SJSA1 (cell line): ENCODE measurements at regions not wholly inside any gene's neighbourhood (a gene's known extent, or its start where the extent isn't known, plus 50 kb on each side); places are given as distances from the start of the nearest gene placed in this dataset.
"Not testable (repeated sequence)": the region's sequence is repeated elsewhere in the genome, so short reads cannot be mapped to it uniquely, and the experiment has no call there.

Source experiments
- DNase-seq, 2 experiments: peaks; one replicate each; pipeline ENCODE4 v3.0.0-alpha.2; 2015 to 2020; ENCODE audit warnings: low spot score in 2 of 2, low read depth in 1 of 2
- H3K27ac ChIP-seq: fragments of 250-450 bp; sonication (Bioruptor Pico); 2 replicates; pipeline ENCODE4 v1.5.1; 2020; ENCODE audit warnings: mild to moderate bottlenecking, moderate library complexity
- H3K27me3 ChIP-seq: fragments of 250-450 bp; sonication (Bioruptor Pico); replicated peaks from 2 replicates; pipeline ENCODE4 v1.5.1; 2020; ENCODE audit warnings: mild to moderate bottlenecking, moderate library complexity
- H3K36me3 ChIP-seq: fragments of 250-450 bp; sonication (Bioruptor Pico); 2 replicates; pipeline ENCODE4 v1.5.1; 2020; ENCODE audit warnings: mild to moderate bottlenecking
- H3K4me1 ChIP-seq: fragments of 250-450 bp; sonication (Bioruptor Pico); replicated peaks from 2 replicates; pipeline ENCODE4 v1.6.1; 2021; ENCODE audit warnings: mild to moderate bottlenecking
- H3K4me3 ChIP-seq: fragments of 250-450 bp; sonication (Bioruptor Pico); 2 replicates; pipeline ENCODE4 v1.5.1; 2020; ENCODE audit warnings: mild to moderate bottlenecking
- H3K9me3 ChIP-seq: fragments of 250-450 bp; sonication (Bioruptor Pico); replicated peaks from 2 replicates; pipeline ENCODE4 v1.5.1; 2020; ENCODE audit warnings: mild to moderate bottlenecking

DNA sequence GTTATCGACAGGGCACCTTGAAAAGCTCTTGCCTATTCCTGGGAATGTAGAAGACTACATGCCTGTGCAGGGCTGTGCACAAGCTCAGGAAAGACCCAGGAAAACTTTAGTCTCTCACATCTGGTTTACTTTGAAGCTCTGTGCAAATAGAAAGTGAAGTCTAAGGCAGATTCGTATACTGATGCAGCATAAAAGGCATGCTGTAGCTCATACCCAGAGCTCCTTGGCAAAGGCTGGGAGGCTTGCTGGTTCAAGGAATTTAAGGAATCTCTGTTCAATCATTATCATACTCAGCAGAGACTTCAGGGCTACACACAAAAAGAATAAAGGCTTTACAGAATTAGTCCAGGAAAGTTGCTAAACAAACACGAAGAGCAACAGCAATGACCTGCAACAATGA lies 192.0 kb downstream of the OTUD1 start:
- H3K4me3 ChIP-seq: no peak overlapping the region
- H3K4me1 ChIP-seq: no peaks in the 10 kb centered on the region
- no peak for DNase-seq
- no peaks in the 10 kb centered on the region for H3K9me3 ChIP-seq
- no peaks in the 10 kb centered on the region for H3K36me3 ChIP-seq
- no peaks in the 10 kb centered on the region for H3K27me3 ChIP-seq
- no peak overlapping the region for H3K27ac ChIP-seq

DNA sequence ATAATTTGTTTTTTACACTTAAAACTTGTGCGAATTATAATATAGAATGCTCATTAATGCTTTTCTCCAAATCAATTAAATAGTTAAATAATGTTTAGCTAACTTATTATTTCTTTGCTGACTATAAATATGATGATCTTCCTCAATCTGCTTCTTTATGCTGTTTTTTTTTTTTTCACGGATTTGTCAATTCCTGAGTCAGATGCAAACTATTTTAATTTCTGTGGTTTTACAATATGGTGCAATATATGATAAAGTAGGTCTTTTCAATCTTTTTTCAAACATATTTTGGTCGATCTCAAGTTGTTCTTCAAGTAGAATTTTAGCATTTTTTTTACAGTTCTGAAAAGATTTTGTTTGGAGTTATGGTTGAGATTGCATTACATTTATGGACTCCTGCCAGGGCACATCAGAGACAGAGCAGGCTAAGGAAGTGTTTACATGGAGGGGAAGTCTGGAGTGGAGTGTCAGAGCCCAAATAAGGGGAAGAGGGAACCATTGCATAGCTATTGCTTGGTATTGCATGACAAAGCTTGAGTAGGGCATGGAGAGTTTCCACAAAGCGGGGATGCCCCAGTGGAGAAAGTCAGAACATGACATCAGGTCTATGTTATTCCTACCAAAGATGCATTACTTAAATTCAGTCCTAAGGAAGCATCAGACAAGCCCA lies 204.4 kb downstream of the OTUD1 start:
- no peak for DNase-seq
- no peaks in the 10 kb centered on the region for H3K4me1 ChIP-seq
- no peaks in the 10 kb centered on the region for H3K27me3 ChIP-seq

DNA sequence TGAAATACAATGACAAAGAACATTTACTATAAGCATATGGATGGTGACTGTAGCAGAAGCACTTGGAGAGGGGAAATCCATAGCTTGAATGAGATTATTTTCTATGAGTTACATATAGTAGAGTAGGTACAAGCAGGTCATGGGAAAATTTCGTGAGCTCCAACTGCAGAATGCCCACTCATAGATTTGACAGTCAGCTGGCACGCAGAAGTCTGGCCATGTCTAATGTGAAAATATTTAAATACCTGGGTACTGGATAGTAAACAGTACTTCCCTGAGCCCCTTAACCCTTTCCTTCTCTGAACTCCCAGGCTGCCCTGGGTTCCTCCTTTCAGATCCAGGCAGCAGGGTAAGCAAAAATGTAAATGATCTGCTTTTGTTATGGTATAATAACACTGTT lies 209.7 kb downstream of the OTUD1 start:
- no peak for DNase-seq
- Histone ChIP-seq H3K9me3 (no peaks in the 10 kb centered on the region), H3K4me3 (no peak overlapping the region), H3K36me3 (no peaks in the 10 kb centered on the region), H3K27me3 (no peaks in the 10 kb centered on the region), H3K4me1 (no peaks in the 10 kb centered on the region), H3K27ac (no peak overlapping the region)

More for the DNA sequence above, 204.4 kb downstream of the OTUD1 start:
- H3K27ac ChIP-seq: no peak overlapping the region
- H3K4me3 ChIP-seq: no peak overlapping the region
- H3K36me3 ChIP-seq: no peaks in the 10 kb centered on the region
- H3K9me3 ChIP-seq: no peaks in the 10 kb centered on the region

DNA sequence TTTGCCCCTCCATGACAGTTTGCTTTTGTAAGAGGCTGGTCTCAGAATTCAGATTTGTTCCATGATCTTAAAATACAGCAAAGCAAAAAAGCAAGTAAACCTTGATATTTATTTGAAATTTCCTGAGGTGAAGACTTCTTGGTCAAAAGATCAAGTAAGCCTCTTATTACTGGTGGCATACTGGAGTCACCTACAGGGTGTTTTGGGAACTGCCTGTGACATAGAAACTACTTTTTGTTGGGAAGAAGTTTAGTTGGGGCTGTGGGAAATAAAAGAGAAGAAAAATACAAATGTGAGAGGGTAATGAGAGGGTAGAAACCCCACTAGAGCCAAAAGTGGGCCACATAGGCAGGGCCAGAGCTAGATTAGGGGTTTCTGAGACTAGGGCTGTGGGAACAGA lies 217.9 kb downstream of the OTUD1 start:
- H3K27ac ChIP-seq: no peak overlapping the region
- DNase-seq: no peak
- H3K27me3 ChIP-seq: no peaks in the 10 kb centered on the region
- no peak overlapping the region for H3K4me3 ChIP-seq
- no peaks in the 10 kb centered on the region for H3K36me3 ChIP-seq
- no peaks in the 10 kb centered on the region for H3K9me3 ChIP-seq
- no peaks in the 10 kb centered on the region for H3K4me1 ChIP-seq

DNA sequence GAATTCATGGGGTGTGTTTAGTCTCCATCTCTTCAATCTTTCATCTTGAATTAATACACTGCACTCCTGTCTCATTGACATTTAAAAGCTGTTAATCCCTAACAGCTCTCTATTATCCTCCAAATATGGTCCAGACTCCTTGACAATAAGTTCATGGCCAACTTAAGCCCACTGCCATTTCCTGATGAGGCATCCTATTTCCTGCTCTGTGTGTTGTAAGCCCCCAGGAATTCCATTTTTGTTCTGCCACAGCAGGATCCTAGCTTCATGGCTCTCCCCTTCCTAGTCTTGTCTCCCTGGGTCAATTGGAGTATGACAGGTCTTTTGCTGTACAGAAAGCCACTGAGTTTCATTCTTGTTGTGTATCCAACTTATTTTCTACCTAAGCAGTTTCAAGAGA lies 218.8 kb downstream of the OTUD1 start:
- no peaks in the 10 kb centered on the region for H3K36me3 ChIP-seq
- H3K9me3 ChIP-seq: no peaks in the 10 kb centered on the region
- no peak overlapping the region for H3K27ac ChIP-seq
- no peak overlapping the region for H3K4me3 ChIP-seq
- H3K4me1 ChIP-seq: no peaks in the 10 kb centered on the region
- H3K27me3 ChIP-seq: no peaks in the 10 kb centered on the region
- no peak for DNase-seq

DNA sequence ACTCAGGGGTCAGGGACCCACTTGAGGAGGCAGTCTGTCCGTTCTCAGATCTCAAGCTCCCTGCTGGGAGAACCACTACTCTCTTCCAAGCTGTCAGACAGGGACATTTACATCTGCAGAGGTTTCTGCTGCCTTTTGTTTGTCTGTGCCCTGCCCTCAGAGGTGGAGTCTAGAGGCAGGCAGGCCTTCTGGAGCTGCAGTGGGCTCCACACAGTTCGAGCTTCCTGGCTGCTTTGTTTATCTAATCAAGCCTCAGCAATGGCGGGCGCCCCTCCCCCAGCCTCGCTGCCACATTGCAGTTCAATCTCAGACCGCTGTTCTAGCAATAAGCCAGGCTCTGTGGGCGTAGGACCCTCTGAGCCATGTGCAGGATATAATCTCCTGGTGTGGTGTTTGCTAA lies 233.0 kb downstream of the OTUD1 start:
- H3K36me3 ChIP-seq, H3K4me3 ChIP-seq, H3K9me3 ChIP-seq, H3K27me3 ChIP-seq, H3K27ac ChIP-seq, DNase-seq, H3K4me1 ChIP-seq: not testable (repeated sequence)

DNA sequence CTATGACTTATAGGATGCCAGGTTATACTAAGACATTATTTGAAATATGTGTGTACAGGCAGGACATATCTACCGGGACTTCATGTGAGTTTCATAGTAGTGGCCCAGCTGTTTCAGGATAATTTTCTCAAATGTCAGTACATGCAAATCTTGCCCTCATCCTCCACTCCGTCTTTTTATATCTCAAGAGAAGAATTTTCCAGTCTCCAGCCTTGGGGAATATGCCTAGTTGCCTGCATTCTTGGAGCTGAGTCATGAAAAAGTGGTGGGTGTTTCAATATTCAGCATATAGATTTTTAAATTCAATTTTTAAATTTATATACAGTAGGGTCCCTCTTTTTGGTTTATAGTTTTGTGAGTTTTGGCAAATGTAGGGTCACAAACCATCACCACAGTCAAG lies 236.7 kb downstream of the OTUD1 start:
- no peaks in the 10 kb centered on the region for H3K27me3 ChIP-seq
- DNase-seq: no peak
- no peaks in the 10 kb centered on the region for H3K4me1 ChIP-seq
- H3K27ac ChIP-seq: no peak overlapping the region
- no peaks in the 10 kb centered on the region for H3K36me3 ChIP-seq
- H3K4me3 ChIP-seq: no peak overlapping the region
- no peaks in the 10 kb centered on the region for H3K9me3 ChIP-seq

DNA sequence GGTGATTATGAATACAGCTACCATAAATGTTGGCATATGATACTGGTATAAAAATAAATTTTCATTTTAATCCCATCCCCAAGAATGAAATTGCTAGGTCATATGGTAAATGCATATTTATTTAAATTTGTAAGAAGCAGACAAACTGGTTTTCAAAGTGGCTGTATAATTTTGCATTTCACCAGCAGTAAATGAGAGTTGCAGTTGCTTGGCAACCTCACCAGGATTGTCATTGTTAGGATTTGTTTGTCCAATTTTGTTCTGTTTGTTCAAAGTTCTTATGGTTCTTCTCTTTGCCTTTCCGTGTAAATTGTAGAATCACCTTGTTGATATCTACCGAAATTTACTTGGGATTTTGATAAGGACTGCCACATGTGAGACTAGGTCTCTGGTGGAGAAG lies 237.4 kb downstream of the OTUD1 start:
- no peak overlapping the region for H3K27ac ChIP-seq
- no peaks in the 10 kb centered on the region for H3K4me1 ChIP-seq
- H3K36me3 ChIP-seq: no peaks in the 10 kb centered on the region
- no peak for DNase-seq
- no peaks in the 10 kb centered on the region for H3K27me3 ChIP-seq
- no peaks in the 10 kb centered on the region for H3K9me3 ChIP-seq
- no peak overlapping the region for H3K4me3 ChIP-seq

DNA sequence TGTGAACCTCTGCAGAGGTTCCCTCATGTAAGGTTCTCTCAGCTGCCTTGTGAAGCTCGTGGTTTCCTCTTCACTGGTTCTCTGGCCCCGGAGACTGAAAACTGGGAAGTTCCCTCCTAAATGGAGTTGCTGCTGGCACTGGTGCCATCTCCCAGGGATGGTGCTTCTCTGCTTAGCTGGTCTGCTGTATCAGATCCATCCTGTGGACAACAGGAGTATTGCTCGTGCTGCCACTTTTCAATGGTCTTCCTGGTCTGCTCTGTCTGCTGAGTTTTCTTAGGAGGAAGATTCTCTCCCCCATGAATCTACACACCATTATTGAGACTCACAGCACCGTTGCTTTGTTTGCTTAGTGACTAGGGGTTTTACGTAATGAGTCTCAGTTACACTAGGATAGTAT lies 247.8 kb downstream of the OTUD1 start:
- Histone ChIP-seq H3K9me3 (no peaks in the 10 kb centered on the region), H3K36me3 (no peaks in the 10 kb centered on the region), H3K27ac (no peak overlapping the region), H3K27me3 (no peaks in the 10 kb centered on the region), H3K4me1 (no peaks in the 10 kb centered on the region), H3K4me3 (no peak overlapping the region)
- no peak for DNase-seq

DNA sequence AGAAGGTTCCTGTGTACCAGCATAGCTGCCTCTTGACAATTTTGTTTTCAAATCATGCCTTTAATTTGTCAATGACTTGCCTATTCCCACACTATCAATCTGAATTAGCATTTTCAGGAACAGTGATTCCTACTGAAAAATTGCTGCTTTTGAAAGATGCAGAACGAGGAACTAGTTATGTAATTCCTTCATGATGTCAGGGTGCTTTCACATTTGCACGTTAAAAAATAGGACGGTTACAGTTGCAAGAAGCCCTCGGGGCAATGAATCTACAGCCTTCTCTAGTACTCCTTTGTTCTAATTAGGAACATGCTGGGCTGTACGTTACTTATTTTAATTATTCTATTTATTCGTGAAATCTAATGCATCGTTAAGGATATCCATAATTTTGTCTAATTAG lies 253.9 kb downstream of the OTUD1 start:
- H3K4me1 ChIP-seq: no peaks in the 10 kb centered on the region
- no peaks in the 10 kb centered on the region; the same call in 1 of the 2 replicates for H3K9me3 ChIP-seq
- H3K27ac ChIP-seq: no peak overlapping the region
- H3K4me3 ChIP-seq: no peak overlapping the region
- H3K27me3 ChIP-seq: peaks cover 35% of the 10 kb centered on the region
- H3K36me3 ChIP-seq: no peaks in the 10 kb centered on the region
- no peak for DNase-seq

DNA sequence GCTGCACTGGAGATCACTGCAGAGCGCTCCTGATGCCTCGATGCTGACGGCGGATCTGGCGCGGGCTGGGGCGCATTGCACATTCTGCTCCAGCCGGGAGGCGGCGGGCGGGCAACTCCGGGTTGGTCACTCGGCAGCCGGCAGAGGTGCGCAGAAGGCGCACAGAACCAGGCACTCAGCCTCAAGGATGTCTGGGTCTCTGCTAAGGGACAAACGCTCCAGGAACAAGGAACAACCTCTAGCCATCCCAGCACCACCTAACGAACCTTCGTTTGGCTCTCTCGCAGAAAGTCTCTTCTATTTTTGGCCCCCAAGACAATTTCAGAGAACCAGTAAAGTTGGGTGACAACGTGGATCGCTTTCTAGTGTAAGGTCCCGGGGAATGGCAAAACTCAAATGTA lies 254.6 kb downstream of the OTUD1 start:
- DNase-seq: no peak
- peaks cover 35% of the 10 kb centered on the region for H3K27me3 ChIP-seq
- no peaks in the 10 kb centered on the region; the same call in 1 of the 2 replicates for H3K9me3 ChIP-seq
- no peaks in the 10 kb centered on the region for H3K36me3 ChIP-seq
- no peak overlapping the region for H3K4me3 ChIP-seq
- H3K4me1 ChIP-seq: no peaks in the 10 kb centered on the region
- no peak overlapping the region for H3K27ac ChIP-seq

DNA sequence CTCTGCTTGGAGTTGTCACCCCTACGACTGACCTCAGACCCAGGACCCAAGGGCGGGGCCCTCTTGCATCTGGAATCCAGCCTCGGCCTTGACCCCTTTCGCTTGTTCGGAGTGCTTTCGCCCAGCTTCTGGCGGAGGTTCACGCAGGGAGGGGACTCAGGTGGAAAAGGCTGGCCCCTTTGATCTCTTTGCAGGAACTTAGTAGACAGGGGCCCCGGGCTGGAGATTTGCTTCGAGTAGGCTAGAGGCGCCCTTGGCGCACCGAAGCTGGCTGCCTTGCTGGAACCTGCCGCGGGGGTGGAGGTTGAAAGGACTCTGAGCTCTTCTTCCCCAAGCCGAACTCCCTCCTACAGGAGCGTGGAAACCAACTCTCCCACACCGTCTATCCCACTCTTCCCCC lies 255.1 kb downstream of the OTUD1 start:
- no peaks in the 10 kb centered on the region for H3K36me3 ChIP-seq
- no peak overlapping the region for H3K4me3 ChIP-seq
- no peaks in the 10 kb centered on the region; the same call in 1 of the 2 replicates for H3K9me3 ChIP-seq
- no peaks in the 10 kb centered on the region for H3K4me1 ChIP-seq
- no peak for DNase-seq
- H3K27me3 ChIP-seq: peaks cover 35% of the 10 kb centered on the region
- no peak overlapping the region for H3K27ac ChIP-seq

DNA sequence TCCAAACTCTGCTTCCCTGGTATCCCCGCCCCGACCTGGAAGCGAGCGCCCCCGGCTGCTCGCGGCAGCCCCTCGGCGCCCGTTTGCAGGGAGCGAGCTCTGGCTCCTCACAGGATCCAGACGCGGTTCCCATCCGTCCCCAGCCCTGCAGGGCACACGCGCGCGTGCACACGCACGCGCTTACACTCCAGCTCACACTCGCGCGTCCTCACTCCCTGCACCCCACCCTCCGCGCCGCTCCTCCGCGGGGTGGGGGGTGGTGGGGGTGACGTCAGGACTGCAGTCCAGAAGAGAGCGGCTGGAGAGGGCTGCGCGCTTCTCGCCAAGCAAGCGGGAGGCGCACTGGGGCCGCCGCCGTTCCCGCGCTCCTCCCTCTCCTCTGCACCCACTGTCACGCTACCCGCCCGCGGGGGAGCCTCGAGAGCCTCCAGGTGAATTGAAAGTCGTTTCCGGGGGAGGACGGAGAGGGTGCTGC lies 255.6 kb downstream of the OTUD1 start:
- Histone ChIP-seq H3K4me1 (no peaks in the 10 kb centered on the region), H3K27ac (no peak overlapping the region), H3K9me3 (no peaks in the 10 kb centered on the region; the same call in 1 of the 2 replicates), H3K36me3 (no peaks in the 10 kb centered on the region), H3K27me3 (peaks cover 35% of the 10 kb centered on the region), H3K4me3 (no peak overlapping the region)
- no peak for DNase-seq

DNA sequence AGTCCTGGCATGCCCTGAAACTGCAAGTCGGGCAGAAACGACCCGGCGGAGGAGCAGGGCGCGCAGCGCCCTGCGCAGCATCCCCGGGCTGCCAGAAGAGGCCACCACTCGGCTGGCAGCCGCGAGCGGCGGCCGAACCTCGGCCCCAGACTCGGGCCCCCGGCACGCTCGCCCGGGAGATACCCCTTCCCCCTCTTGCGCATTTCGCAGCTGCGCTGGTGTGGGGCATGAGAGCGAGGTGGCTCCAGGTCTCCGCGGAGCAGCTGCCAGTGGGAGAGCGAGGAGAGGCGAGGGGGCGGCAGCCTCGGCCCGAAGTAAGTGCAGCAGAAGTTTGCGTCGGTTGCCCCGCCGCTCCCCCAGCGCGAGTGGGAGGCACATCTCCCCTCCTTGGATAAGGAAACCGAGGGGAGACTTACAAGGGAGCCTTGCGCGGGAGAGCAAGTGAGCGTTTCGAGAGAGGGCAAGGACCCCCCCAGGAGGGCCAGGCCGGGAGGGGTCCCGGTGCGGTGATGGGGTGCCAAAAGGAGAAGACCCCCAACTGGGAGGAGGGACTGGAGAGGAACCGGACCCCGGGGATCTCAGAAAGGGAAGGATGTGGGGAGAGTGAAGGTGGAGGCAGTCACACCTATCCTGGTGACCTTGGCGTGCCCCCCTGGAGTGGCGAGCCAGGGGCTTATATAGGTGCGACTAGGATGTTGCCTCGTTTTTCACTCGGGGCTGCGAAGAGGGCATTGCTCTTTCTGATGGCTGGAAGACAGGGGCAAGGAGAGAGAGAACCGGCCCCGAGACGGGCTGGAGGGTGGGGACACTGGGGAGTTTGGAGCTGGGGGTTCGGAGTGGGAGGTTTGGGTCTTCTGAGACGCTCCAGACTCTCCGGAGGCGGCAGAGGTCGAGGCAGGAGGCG lies 256.3 kb downstream of the OTUD1 start:
- peaks cover 35% of the 10 kb centered on the region for H3K27me3 ChIP-seq
- no peak overlapping the region for H3K27ac ChIP-seq
- H3K36me3 ChIP-seq: no peaks in the 10 kb centered on the region
- no peaks in the 10 kb centered on the region; the same call in 1 of the 2 replicates for H3K9me3 ChIP-seq
- DNase-seq: no peak
- H3K4me3 ChIP-seq: no peak overlapping the region
- no peaks in the 10 kb centered on the region for H3K4me1 ChIP-seq
